Activated CD8-positive, alpha-beta T cell treated with anti-CD3 and anti-CD28 coated beads, Interleukin-2, amount 10 ng/mL, durations not matched to agents 7 days and 5 days (primary cell): ENCODE measurements at regions not wholly inside any gene's neighbourhood (a gene's known extent, or its start where the extent isn't known, plus 50 kb on each side); places are given as distances from the start of the nearest gene placed in this dataset.

Source experiments
- ATAC-seq: fragments of 150-1000 bp; cut with Tn5 transposase; one replicate; pipeline ENCODE4 v1.10.0; 2021; ENCODE audit warnings: moderate library complexity
- CTCF ChIA-PET: fragments of 350-600 bp; sonication (Branson Sonifier 250); formaldehyde crosslinking; loops from one replicate; lab custom pipeline; 2021; ENCODE audit warnings: antibody characterized with exemption; lab: Charles Lee
- POLR2A ChIA-PET: fragments of 350-600 bp; sonication (Branson Sonifier 250); formaldehyde crosslinking; loops from one replicate; lab custom pipeline; 2021; ENCODE audit warnings: antibody characterized with exemption; lab: Charles Lee
- DNase-seq: peaks from one replicate; pipeline ENCODE4 v3.0.0-alpha.2; 2020
- H3K27ac Mint-ChIP-seq: one replicate; pipeline ENCODE4 v1.8.0; 2021; ENCODE audit warnings: mild to moderate bottlenecking, mixed read lengths
- H3K27me3 Mint-ChIP-seq: one replicate; pipeline ENCODE4 v1.8.0; 2021; ENCODE audit warnings: low read depth, mixed read lengths
- H3K36me3 Mint-ChIP-seq: one replicate; pipeline ENCODE4 v1.8.0; 2021; ENCODE audit warnings: low read depth, mixed read lengths
- H3K4me1 Mint-ChIP-seq: one replicate; pipeline ENCODE4 v1.8.0; 2021; ENCODE audit warnings: low read depth, mixed read lengths
- H3K4me3 Mint-ChIP-seq: one replicate; pipeline ENCODE4 v1.8.0; 2021; ENCODE audit warnings: mild to moderate bottlenecking, mixed read lengths
- H3K9me3 Mint-ChIP-seq: one replicate; pipeline ENCODE4 v1.8.0; 2022; ENCODE audit warnings: mixed read lengths; ENCODE audit not compliant: insufficient read depth

DNA sequence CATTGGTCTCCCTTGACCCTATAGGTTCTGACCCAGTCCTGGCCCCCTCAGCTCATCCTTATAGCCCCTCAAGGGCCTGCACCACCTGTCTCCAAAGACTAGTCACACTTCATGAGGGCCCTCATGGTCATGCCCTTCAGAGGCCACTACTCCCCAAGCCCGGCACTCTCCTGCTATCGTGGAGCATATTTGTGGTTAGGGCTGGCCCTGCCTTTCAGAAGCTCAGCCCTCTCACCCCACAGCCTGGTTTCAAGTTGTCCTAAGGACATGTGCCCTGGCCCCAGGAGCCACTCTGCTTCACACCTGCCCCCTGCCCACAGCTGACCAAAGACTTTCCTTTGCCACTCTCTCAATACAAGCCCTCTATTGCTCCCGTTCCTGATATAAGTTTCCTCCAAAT, 60.3 kb upstream of the LBX1 start:
- no peaks in the 10 kb centered on the region for H3K36me3 Mint-ChIP-seq

DNA sequence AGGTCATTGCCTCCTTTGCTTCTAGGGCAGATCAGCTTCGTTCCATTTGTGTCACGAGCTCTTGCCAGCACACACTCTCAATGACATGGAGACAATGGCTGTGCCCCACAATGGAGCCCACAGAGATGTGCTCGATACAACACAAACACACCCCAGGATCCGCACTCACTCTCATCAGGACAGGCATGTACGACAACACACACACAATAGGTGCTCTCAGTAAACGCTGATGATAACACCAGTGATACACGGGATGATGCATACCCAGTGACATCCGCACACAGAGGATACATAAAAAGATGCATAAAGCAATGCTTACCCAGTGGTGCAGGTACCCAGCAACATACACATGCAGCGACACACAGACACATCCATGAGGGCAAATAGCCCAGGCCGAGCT, 61.2 kb upstream of the LBX1 start:
- CTCF ChIA-PET: interaction anchor here (0.7 to 3.4 kb wide), 9 partner anchors 11 to 547 kb away, joined by 3 to 24 read pairs (median 4); no protein-coding TSS in a partner anchor
- H3K36me3 Mint-ChIP-seq: no peaks in the 10 kb centered on the region
- H3K4me1 Mint-ChIP-seq: no peaks in the 10 kb centered on the region

More for the DNA sequence above, 60.3 kb upstream of the LBX1 start:
- DNase-seq (no peak), ATAC-seq (no peak)
- ChIA-PET CTCF (interaction anchor here (0.7 to 3.4 kb wide), 6 partner anchors 10 to 154 kb away, joined by 3 to 24 read pairs (median 4); no protein-coding TSS in a partner anchor), POLR2A (no interaction called here)
- H3K27ac Mint-ChIP-seq: no peak overlapping the region
- peaks cover 77% of the 10 kb centered on the region for H3K27me3 Mint-ChIP-seq
- no peak overlapping the region for H3K4me3 Mint-ChIP-seq
- H3K9me3 Mint-ChIP-seq: no peaks in the 10 kb centered on the region
- H3K4me1 Mint-ChIP-seq: no peaks in the 10 kb centered on the region

DNA sequence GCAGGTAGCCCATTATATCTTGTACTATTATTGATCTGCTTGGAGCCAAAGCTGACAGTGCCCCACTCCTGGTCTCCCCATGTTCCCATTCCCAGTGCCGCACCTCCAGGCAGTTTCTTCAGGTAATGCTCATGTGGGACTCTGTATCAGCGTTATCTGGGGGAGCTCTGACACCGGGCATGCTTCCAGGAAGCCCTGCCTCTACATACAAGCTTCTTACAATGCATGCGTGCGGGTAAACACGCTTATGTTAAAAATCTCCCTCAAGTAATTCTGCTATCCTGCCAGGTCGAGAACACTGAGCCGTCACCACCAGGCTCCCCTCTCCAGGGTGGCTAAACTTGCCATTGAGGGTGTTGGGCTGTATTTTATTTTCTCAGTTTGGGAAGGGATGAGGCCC, 61.6 kb upstream of the LBX1 start:
- POLR2A ChIA-PET: interaction anchor here (0.7 kb wide), 1 partner anchor 64 kb away, joined by 3 read pairs; no protein-coding TSS in a partner anchor
- H3K36me3 Mint-ChIP-seq: no peaks in the 10 kb centered on the region
- DNase-seq (no peak), ATAC-seq (no peak)
- CTCF ChIA-PET: interaction anchor here (0.7 to 3.4 kb wide), 7 partner anchors 12 to 547 kb away, joined by 3 to 24 read pairs (median 4); no protein-coding TSS in a partner anchor
- H3K27me3 Mint-ChIP-seq: peaks cover 75% of the 10 kb centered on the region
- H3K9me3 Mint-ChIP-seq: no peaks in the 10 kb centered on the region
- H3K4me3 Mint-ChIP-seq: no peak overlapping the region
- H3K4me1 Mint-ChIP-seq: no peaks in the 10 kb centered on the region
- H3K27ac Mint-ChIP-seq: no peak overlapping the region

More for the DNA sequence above, 61.2 kb upstream of the LBX1 start:
- ATAC-seq (no peak), DNase-seq (no peak)
- H3K27ac Mint-ChIP-seq: no peak overlapping the region
- H3K9me3 Mint-ChIP-seq: no peaks in the 10 kb centered on the region
- peaks cover 75% of the 10 kb centered on the region for H3K27me3 Mint-ChIP-seq
- POLR2A ChIA-PET: interaction anchor here (0.7 kb wide), 1 partner anchor 65 kb away, joined by 3 read pairs; no protein-coding TSS in a partner anchor
- H3K4me3 Mint-ChIP-seq: no peak overlapping the region

DNA sequence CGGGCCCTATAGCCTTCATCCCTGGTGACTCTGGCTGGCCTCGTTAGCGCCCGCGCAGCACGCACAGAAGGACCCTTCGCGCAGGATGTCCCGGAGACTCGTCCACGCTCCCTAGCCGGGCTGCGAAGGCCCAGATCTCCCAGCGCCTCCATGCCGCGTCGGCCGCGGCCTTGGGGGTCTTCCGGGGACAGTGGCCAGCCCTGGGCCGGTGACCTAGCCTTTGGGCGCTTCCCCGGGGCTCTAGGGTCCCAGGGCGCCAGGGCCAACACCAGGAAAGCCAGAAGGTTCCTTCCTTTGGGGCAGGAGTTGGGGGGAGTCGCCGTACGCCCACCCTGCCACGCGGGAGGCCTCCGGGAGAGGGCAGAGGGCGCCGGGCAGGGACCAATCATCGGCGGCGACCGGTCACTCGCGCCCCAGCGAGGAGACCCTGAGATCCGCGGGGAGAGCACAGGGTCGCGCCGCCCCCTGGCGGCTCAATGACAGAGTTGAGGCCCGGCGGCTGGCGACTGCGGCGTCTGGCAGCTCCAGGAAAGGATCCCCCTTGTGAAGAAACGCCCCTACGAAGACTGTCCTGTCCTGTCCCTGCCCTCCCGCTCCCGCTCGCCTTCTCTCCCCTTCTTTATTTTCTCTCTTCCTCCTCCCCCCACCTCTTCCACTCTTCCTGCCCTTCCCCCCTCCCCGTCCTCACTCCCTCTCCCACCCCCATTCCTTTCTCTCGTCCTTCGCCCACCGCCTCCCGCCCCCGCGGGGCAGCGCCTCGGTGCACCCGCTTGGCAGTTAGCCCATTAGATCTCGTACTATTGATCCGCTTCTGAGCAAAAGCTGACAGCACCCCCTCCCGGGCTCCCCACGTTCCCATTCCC, 62.3 kb upstream of the LBX1 start:
- DNase-seq: peak; percentile 55
- Mint-ChIP-seq H3K27me3 (peaks cover 70% of the 10 kb centered on the region), H3K4me3 (peak overlapping the region; percentile 39), H3K4me1 (no peaks in the 10 kb centered on the region), H3K9me3 (no peaks in the 10 kb centered on the region), H3K36me3 (no peaks in the 10 kb centered on the region), H3K27ac (no peak overlapping the region)
- ChIA-PET POLR2A (interaction anchor here (0.7 kb wide), 1 partner anchor 63 kb away, joined by 3 read pairs; no protein-coding TSS in a partner anchor), CTCF (interaction anchor here (0.6 to 3.3 kb wide), 18 partner anchors 15 to 548 kb away, joined by 3 to 22 read pairs (median 4); no protein-coding TSS in a partner anchor)
- ATAC-seq: peak; percentile 68

DNA sequence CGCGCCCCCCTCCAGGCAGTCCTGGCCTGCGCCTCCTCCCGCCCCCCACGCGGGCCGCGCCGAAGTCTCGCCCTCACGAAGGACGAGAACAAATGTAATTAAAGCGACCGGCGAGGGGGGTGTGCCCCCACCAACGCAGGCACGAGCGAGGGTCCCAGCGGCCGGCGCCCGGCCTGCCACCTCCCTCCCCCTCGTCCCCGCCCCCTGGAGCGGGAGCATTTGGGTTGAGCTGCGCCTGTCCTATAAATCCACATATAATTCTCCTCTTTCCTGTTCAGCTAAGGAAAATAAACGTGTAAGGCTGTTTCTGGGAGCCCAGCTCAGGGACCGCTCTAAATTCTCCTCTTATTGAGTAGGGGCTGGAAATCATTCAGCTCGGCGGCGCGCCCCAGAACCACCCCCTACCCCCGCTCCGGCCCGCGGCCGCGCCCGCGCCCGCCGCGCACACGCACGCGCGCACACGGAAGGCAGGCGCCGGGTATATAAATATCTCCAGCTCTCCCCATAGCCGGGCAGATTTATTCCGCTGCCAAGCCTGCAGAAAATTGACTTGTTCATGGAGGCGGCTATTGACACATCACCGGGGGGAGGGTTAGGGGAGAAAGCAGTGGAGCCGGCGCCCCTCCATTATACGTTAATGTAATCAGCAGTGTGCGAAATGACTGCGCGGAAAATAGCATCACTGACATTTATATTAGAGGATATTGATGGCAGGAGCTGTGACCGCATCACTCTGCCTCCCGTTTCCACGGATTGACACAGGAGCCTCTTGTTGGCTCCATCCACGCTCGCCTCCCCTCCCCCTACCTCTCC, 61.6 kb upstream of the BTRC start:
- no peaks in the 10 kb centered on the region for H3K9me3 Mint-ChIP-seq
- ATAC-seq: no peak
- H3K27ac Mint-ChIP-seq: no peak overlapping the region
- ChIA-PET CTCF (interaction anchor here (0.6 to 3.3 kb wide), 20 partner anchors 9 to 279 kb away, joined by 3 to 22 read pairs (median 4); no protein-coding TSS in a partner anchor), POLR2A (no interaction called here)
- no peaks in the 10 kb centered on the region for H3K36me3 Mint-ChIP-seq
- H3K4me3 Mint-ChIP-seq: no peak overlapping the region
- no peak for DNase-seq
- peaks cover 65% of the 10 kb centered on the region for H3K27me3 Mint-ChIP-seq
- no peaks in the 10 kb centered on the region for H3K4me1 Mint-ChIP-seq

DNA sequence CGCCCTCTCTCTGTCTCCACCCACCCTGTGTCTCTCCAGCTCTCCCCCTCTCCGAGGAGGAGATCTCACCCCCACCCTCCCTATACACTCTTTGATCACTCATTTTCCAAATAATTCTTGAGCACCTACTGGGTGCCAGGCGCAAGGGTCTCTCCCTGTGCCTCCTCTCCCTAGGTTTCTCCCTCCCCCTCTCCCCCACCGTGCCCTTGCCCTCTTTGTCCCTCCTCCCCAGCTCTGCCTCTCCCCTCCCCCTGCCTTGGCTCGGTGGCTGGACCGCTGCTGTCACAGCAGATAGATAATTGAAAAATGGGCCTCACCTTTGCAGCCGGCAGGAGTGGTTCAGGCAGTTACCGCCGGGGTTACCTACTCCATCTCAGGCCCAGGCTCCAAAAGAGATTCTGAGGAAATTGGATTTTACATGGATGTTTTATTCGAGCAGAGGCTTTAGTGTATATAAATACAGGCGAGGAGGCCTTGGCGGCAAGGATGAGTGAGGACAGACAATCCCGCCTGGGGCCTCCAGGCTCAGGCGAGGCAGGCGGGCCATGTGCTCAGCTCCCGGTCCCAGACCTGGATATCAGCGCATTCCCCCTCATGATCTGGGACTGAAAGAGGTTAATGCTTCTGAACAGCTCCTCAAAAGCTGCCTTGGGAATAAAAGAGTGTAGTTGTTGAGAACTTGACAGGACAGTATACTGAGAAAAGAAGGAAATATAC, 60.8 kb upstream of the BTRC start:
- Mint-ChIP-seq H3K27ac (no peak overlapping the region), H3K4me1 (no peaks in the 10 kb centered on the region), H3K36me3 (no peaks in the 10 kb centered on the region), H3K4me3 (no peak overlapping the region), H3K9me3 (no peaks in the 10 kb centered on the region), H3K27me3 (peaks cover 65% of the 10 kb centered on the region)
- ATAC-seq (no peak), DNase-seq (no peak)
- POLR2A ChIA-PET: no interaction called here
- CTCF ChIA-PET: interaction anchor here (0.7 to 3.3 kb wide), 12 partner anchors 8 to 278 kb away, joined by 3 to 22 read pairs (median 4); no protein-coding TSS in a partner anchor

DNA sequence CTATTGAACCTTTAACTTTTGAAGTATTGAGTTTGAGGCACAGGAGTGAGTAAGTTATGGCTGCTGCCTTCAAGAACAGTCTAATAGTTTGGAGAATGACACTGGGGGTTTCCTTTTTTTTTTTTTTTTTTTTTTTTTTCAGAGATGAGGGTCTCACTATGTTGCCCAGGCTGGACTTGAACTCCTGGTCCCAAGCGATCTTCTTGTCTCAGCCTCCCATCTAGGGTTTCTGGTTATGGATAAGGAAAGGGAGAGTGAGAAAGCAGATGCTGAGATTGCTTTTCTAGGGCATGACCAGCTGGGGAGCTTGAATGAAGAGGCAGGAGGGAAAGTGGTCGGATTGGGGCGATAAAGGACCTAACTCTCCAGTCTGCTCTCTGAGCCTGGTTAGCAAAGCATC, 59.9 kb upstream of the BTRC start:
- Mint-ChIP-seq H3K36me3 (no peaks in the 10 kb centered on the region), H3K4me1 (no peaks in the 10 kb centered on the region), H3K9me3 (no peaks in the 10 kb centered on the region), H3K27me3 (peaks cover 63% of the 10 kb centered on the region), H3K4me3 (no peak overlapping the region), H3K27ac (no peak overlapping the region)
- ChIA-PET CTCF (interaction anchor here (1.5 to 3.3 kb wide), 2 partner anchors 80 to 152 kb away, joined by 3 to 22 read pairs; no protein-coding TSS in a partner anchor), POLR2A (no interaction called here)
- no peak for ATAC-seq
- no peak for DNase-seq

DNA sequence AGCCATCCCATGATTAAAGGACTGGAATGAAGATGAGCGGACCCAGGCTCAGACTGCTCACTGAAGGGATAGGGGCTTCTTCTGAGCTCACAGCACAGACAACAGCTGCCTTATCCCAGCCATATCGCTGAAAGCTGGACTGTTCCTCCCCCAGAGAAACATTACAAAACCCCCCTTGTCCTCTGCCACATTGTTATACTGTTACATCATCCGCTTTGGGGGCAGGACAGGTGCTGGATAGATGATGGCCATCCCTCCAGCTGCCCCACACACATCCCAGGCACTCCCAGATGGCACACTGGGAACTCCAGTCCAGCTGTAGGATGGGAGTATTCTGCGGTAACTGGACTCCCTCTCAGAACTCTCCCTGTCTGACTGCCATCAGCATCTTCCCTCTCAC, 58.7 kb upstream of the BTRC start:
- Mint-ChIP-seq H3K4me3 (no peak overlapping the region), H3K27ac (no peak overlapping the region), H3K27me3 (peaks cover 53% of the 10 kb centered on the region), H3K36me3 (no peaks in the 10 kb centered on the region), H3K9me3 (no peaks in the 10 kb centered on the region), H3K4me1 (no peaks in the 10 kb centered on the region)
- ATAC-seq: no peak
- ChIA-PET POLR2A (no interaction called here), CTCF (interaction anchor here (1.4 kb wide), 1 partner anchor 10 kb away, joined by 4 read pairs; no protein-coding TSS in a partner anchor)
- DNase-seq: no peak

DNA sequence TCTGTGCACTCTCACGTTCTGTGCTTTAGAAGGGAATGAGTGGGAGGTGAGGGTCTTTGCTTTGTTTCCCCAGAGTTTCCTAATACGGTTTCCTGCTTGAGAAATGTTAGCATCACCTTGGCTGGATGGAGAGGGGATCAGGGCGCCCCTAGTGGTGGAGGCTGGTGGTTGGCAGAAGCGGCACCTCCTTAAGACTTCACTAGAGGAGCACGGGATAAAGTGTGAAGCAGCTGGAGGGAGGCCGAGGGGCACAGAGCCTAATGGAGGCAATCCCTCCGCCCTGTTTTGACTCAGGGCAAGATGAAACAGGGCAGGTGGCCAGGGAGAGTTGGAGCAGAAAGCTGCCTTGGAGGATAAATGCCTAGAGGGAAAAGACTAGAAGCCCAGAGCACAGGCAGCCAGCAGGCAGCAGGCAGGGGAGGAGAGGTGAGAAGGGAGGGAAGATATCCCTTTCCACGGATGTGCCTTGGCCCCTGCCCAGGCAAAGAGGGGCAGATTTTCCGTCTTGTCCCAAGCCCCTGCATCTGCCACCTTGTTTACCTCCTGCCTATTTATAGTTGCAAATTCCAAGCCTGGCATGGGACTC, 56.0 kb upstream of the BTRC start:
- Mint-ChIP-seq H3K27ac (no peak overlapping the region), H3K9me3 (no peaks in the 10 kb centered on the region), H3K4me3 (no peak overlapping the region), H3K4me1 (no peaks in the 10 kb centered on the region), H3K27me3 (peaks cover 33% of the 10 kb centered on the region), H3K36me3 (no peaks in the 10 kb centered on the region)
- ATAC-seq: peak; percentile 84
- ChIA-PET CTCF (interaction anchor here (0.5 to 1.9 kb wide), 10 partner anchors 11 to 446 kb away, joined by 3 to 7 read pairs (median 3); no protein-coding TSS in a partner anchor), POLR2A (no interaction called here)
- peak; percentile 83 for DNase-seq

DNA sequence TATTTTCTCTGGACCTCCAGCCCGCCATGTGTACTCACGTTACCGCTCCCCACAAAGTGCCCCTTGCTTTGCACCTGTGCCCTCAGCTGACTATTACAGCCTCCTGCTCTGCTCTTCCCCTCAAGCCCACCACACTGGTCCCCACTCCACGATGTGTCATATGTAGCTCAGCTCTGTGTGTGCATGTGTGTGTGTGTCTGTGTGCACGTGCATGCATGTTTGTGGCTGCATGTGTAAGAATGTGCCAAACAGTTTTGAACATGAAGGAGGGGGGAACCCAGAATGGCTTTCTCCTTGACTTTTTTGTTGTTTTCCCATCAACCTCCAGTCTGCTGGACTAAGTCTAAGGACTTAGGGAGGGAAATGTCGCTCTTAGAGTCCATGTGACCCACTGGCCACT, 54.8 kb upstream of the BTRC start:
- DNase-seq (no peak), ATAC-seq (no peak)
- Mint-ChIP-seq H3K4me3 (no peak overlapping the region), H3K9me3 (no peaks in the 10 kb centered on the region), H3K4me1 (no peaks in the 10 kb centered on the region), H3K27ac (no peak overlapping the region), H3K27me3 (peaks cover 33% of the 10 kb centered on the region), H3K36me3 (no peaks in the 10 kb centered on the region)
- ChIA-PET POLR2A (interaction anchor here (0.6 kb wide), 1 partner anchor 220 kb away, joined by 3 read pairs; no protein-coding TSS in a partner anchor), CTCF (interaction anchor here (1.0 to 1.7 kb wide), 3 partner anchors 26 to 160 kb away, joined by 3 to 4 read pairs (median 3); no protein-coding TSS in a partner anchor)
